Body of pancreas (tissue), 4 donors: ENCODE measurements at regions not wholly inside any gene's neighbourhood (a gene's known extent, or its start where the extent isn't known, plus 50 kb on each side); places are given as distances from the start of the nearest gene placed in this dataset.

ENCODE experiments used
- CTCF ChIP-seq, 7 experiments: fragments of 450-650 bp in 4 of 7; fragments of 200-600 bp in 3 of 7; sonication (generic) in 3 of 7; IDR thresholded peaks; one replicate each; pipeline ENCODE4 v1.5.1; 2016 to 2019; ENCODE audit warnings: antibody characterized with exemption in 7 of 7
- POLR2A ChIP-seq, 3 donors: fragments of 450-650 bp; IDR thresholded peaks; one replicate each; pipeline ENCODE4 v1.6.1; 2016; ENCODE audit warnings: antibody characterized with exemption in 3 of 3, mild to moderate bottlenecking in 2 of 3

DNA sequence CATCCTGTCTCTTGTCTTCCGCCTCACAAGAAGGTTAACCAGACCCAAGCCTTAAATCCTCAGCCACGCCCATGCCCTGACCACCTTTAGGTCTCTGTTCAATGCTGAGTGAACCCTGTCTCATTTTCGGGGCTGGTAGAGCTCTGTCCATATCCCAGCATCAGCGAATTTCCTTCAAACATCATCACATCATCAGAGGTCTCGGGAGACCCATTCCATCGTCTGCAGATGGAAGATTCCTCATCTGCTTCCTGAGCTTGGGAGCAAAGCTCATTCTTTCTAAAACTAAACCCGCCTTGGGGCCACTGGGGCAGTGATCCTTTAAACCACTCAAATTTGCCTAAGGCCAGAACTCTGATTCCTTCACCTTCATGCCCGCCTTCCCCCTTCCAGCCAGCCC lies 173.7 kb downstream of the TTC32 start:
- no peak for TF ChIP-seq CTCF (IDR thresholded peaks at IDR 0.05)
- no peak for TF ChIP-seq POLR2A (IDR thresholded peaks at IDR 0.05)
